ENCODE measurements at regions not wholly inside any gene's neighbourhood (a gene's known extent, or its start where the extent isn't known, plus 50 kb on each side); places are given as distances from the start of the nearest gene placed in this dataset.

DNA sequence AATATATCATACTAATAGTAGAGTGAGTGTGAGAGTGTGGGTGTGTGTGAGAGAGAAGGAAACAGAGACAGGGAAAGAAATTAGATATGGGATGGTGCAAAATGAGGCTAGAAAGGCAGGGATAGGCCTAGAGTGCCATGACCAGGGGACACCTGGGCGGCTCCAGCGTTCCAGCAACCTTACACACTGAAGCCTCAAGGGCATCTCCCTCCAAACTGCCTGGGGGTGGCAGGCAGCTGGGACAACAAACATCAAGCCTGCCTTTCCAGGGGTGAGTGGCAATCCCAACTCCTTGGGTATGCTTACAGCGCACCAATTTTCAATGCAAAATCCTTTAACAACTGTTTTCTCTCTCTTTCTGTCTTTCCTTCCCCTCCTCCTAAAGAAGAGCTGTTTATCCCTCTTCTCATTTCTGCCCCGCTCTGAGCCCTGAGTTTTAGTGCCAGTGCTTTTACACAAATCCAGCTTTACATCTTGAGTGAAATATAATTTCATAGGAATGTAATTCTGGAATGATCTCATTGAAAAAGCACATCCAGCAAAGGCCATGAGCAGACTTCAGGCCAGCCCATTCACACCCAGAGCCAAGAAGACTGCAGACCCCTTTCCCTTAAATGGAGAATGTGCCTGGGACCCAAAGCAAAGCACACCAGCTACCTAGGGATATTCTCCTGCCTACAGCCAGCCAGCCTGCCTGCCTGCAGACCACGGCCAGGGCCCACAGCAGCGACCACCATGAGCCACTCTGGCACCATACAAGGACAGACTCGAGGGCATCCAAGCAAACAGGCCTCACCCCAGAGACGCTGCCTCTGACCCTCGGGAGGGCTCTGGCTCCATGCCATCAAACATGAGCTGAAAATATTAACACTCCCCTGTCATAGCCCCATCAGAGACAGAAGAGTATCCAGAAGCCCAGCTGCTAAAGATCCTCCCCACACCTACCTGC, 90.3 kb downstream of the RPL27A start:
- TF ChIP-seq, protein P1, sequence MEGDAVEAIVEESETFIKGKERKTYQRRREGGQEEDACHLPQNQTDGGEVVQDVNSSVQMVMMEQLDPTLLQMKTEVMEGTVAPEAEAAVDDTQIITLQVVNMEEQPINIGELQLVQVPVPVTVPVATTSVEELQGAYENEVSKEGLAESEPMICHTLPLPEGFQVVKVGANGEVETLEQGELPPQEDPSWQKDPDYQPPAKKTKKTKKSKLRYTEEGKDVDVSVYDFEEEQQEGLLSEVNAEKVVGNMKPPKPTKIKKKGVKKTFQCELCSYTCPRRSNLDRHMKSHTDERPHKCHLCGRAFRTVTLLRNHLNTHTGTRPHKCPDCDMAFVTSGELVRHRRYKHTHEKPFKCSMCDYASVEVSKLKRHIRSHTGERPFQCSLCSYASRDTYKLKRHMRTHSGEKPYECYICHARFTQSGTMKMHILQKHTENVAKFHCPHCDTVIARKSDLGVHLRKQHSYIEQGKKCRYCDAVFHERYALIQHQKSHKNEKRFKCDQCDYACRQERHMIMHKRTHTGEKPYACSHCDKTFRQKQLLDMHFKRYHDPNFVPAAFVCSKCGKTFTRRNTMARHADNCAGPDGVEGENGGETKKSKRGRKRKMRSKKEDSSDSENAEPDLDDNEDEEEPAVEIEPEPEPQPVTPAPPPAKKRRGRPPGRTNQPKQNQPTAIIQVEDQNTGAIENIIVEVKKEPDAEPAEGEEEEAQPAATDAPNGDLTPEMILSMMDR (conservative IDR thresholded peaks at IDR 0.05; ENCODE audit: low read length) = no peak
- no peak for TF ChIP-seq EZH2phosphoT487 (IDR thresholded peaks at IDR 0.05; ENCODE audit: borderline replicate concordance, low read depth, low read length)

Data from OCI-LY7 (cell line).